ENCODE measurements at regions not wholly inside any gene's neighbourhood (a gene's known extent, or its start where the extent isn't known, plus 50 kb on each side); places are given as distances from the start of the nearest gene placed in this dataset.
"Not testable (repeated sequence)": the region's sequence is repeated elsewhere in the genome, so short reads cannot be mapped to it uniquely, and the experiment has no call there.

- Histone ChIP-seq H3K27me3 (ENCODE audit: control insufficient read depth in 1 of 2, insufficient read depth in 2 of 2, low read length in 2 of 2) (no peaks in the 10 kb centered on the region), H3K9me3 (ENCODE audit: control insufficient read depth in 2 of 2, insufficient read depth in 1 of 2, low read depth in 1 of 2, low read length in 1 of 2) (peaks cover 0 to 3% of the 10 kb centered on the region in 2 donors), H3K4me3 (ENCODE audit: low read depth in 1 of 2, low read length in 2 of 2) (no peak overlapping the region), H3K4me1 (ENCODE audit: control insufficient read depth in 2 of 2, insufficient read depth in 2 of 2, low read length in 1 of 2) (no peaks in the 10 kb centered on the region), H3K27ac (ENCODE audit: low read depth in 2 of 2, low read length in 1 of 2) (no peak overlapping the region), H3K36me3 (ENCODE audit: control insufficient read depth in 2 of 2, insufficient read depth in 2 of 2, low read length in 1 of 2) (no peaks in the 10 kb centered on the region)
Observed at GRCh38 chr18:47654988-47655387, 275.5 kb downstream of the SMAD2 start.

- Histone ChIP-seq H3K4me1 (ENCODE audit: control insufficient read depth in 2 of 2, insufficient read depth in 2 of 2, low read length in 1 of 2) (no peaks in the 10 kb centered on the region), H3K4me3 (ENCODE audit: low read depth in 1 of 2, low read length in 2 of 2) (no peak overlapping the region), H3K36me3 (ENCODE audit: control insufficient read depth in 2 of 2, insufficient read depth in 2 of 2, low read length in 1 of 2) (no peaks in the 10 kb centered on the region), H3K27ac (ENCODE audit: low read depth in 2 of 2, low read length in 1 of 2) (no peak overlapping the region), H3K9me3 (ENCODE audit: control insufficient read depth in 2 of 2, insufficient read depth in 1 of 2, low read depth in 1 of 2, low read length in 1 of 2) (peaks cover 3 to 7% of the 10 kb centered on the region in 2 donors), H3K27me3 (ENCODE audit: control insufficient read depth in 1 of 2, insufficient read depth in 2 of 2, low read length in 2 of 2) (no peaks in the 10 kb centered on the region)
- WGBS, 2 donors = 33 to 68% methylated on average over 1 of the region's 1 CpG
Observed at GRCh38 chr18:47644896-47645295, 285.6 kb downstream of the SMAD2 start.

- not testable (repeated sequence) for H3K27me3 ChIP-seq (ENCODE audit: control insufficient read depth in 1 of 2, insufficient read depth in 2 of 2, low read length in 2 of 2); H3K9me3 ChIP-seq (ENCODE audit: control insufficient read depth in 2 of 2, insufficient read depth in 1 of 2, low read depth in 1 of 2, low read length in 1 of 2); H3K36me3 ChIP-seq (ENCODE audit: control insufficient read depth in 2 of 2, insufficient read depth in 2 of 2, low read length in 1 of 2); H3K4me1 ChIP-seq (ENCODE audit: control insufficient read depth in 2 of 2, insufficient read depth in 2 of 2, low read length in 1 of 2); H3K4me3 ChIP-seq (ENCODE audit: low read depth in 1 of 2, low read length in 2 of 2); H3K27ac ChIP-seq (ENCODE audit: low read depth in 2 of 2, low read length in 1 of 2)
- 84 to 89% methylated on average over 9 to 10 of the region's 10 CpGs for WGBS, 2 donors
Observed at GRCh38 chr18:47637551-47637950, 292.9 kb downstream of the SMAD2 start.

GRCh38 chr18:47635416-47635815, 295.0 kb downstream of the SMAD2 start:
- H3K9me3 ChIP-seq (ENCODE audit: control insufficient read depth in 2 of 2, insufficient read depth in 1 of 2, low read depth in 1 of 2, low read length in 1 of 2) = no peaks in the 10 kb centered on the region
- H3K27ac ChIP-seq (ENCODE audit: low read depth in 2 of 2, low read length in 1 of 2) = no peak overlapping the region
- no peaks in the 10 kb centered on the region for H3K4me1 ChIP-seq (ENCODE audit: control insufficient read depth in 2 of 2, insufficient read depth in 2 of 2, low read length in 1 of 2)
- no peaks in the 10 kb centered on the region for H3K36me3 ChIP-seq (ENCODE audit: control insufficient read depth in 2 of 2, insufficient read depth in 2 of 2, low read length in 1 of 2)
- H3K27me3 ChIP-seq (ENCODE audit: control insufficient read depth in 1 of 2, insufficient read depth in 2 of 2, low read length in 2 of 2) = no peaks in the 10 kb centered on the region
- no peak overlapping the region for H3K4me3 ChIP-seq (ENCODE audit: low read depth in 1 of 2, low read length in 2 of 2)
- WGBS, 2 donors = 86 to 87% methylated on average over 6 of the region's 6 CpGs

GRCh38 chr18:47632970-47633635, 297.4 kb downstream of the SMAD2 start:
- peaks cover 0 to 2% of the 10 kb centered on the region in 2 donors for H3K27me3 ChIP-seq (ENCODE audit: control insufficient read depth in 1 of 2, insufficient read depth in 2 of 2, low read length in 2 of 2)
- no peak overlapping the region for H3K4me3 ChIP-seq (ENCODE audit: low read depth in 1 of 2, low read length in 2 of 2)
- H3K4me1 ChIP-seq (ENCODE audit: control insufficient read depth in 2 of 2, insufficient read depth in 2 of 2, low read length in 1 of 2) = no peaks in the 10 kb centered on the region
- no peak overlapping the region for H3K27ac ChIP-seq (ENCODE audit: low read depth in 2 of 2, low read length in 1 of 2)
- H3K9me3 ChIP-seq (ENCODE audit: control insufficient read depth in 2 of 2, insufficient read depth in 1 of 2, low read depth in 1 of 2, low read length in 1 of 2) = no peaks in the 10 kb centered on the region
- H3K36me3 ChIP-seq (ENCODE audit: control insufficient read depth in 2 of 2, insufficient read depth in 2 of 2, low read length in 1 of 2) = no peaks in the 10 kb centered on the region
- WGBS, 2 donors = 54 to 57% methylated on average over 2 of the region's 2 CpGs

GRCh38 chr18:47628893-47629292, 301.6 kb downstream of the SMAD2 start:
- H3K36me3 ChIP-seq (ENCODE audit: control insufficient read depth in 2 of 2, insufficient read depth in 2 of 2, low read length in 1 of 2) = no peaks in the 10 kb centered on the region
- peaks cover 0 to 2% of the 10 kb centered on the region in 2 donors for H3K27me3 ChIP-seq (ENCODE audit: control insufficient read depth in 1 of 2, insufficient read depth in 2 of 2, low read length in 2 of 2)
- H3K4me1 ChIP-seq (ENCODE audit: control insufficient read depth in 2 of 2, insufficient read depth in 2 of 2, low read length in 1 of 2) = no peaks in the 10 kb centered on the region
- no peaks in the 10 kb centered on the region for H3K9me3 ChIP-seq (ENCODE audit: control insufficient read depth in 2 of 2, insufficient read depth in 1 of 2, low read depth in 1 of 2, low read length in 1 of 2)
- no peak overlapping the region for H3K4me3 ChIP-seq (ENCODE audit: low read depth in 1 of 2, low read length in 2 of 2)
- WGBS, 2 donors = 66% methylated on average over 5 of the region's 5 CpGs
- no peak overlapping the region for H3K27ac ChIP-seq (ENCODE audit: low read depth in 2 of 2, low read length in 1 of 2)

- H3K4me1 ChIP-seq (ENCODE audit: control insufficient read depth in 2 of 2, insufficient read depth in 2 of 2, low read length in 1 of 2) = no peaks in the 10 kb centered on the region
- no peaks in the 10 kb centered on the region for H3K9me3 ChIP-seq (ENCODE audit: control insufficient read depth in 2 of 2, insufficient read depth in 1 of 2, low read depth in 1 of 2, low read length in 1 of 2)
- no peak overlapping the region for H3K4me3 ChIP-seq (ENCODE audit: low read depth in 1 of 2, low read length in 2 of 2)
- no peaks in the 10 kb centered on the region for H3K36me3 ChIP-seq (ENCODE audit: control insufficient read depth in 2 of 2, insufficient read depth in 2 of 2, low read length in 1 of 2)
- H3K27ac ChIP-seq (ENCODE audit: low read depth in 2 of 2, low read length in 1 of 2) = no peak overlapping the region
- peaks cover 0 to 2% of the 10 kb centered on the region in 2 donors for H3K27me3 ChIP-seq (ENCODE audit: control insufficient read depth in 1 of 2, insufficient read depth in 2 of 2, low read length in 2 of 2)
Observed at GRCh38 chr18:47628240-47628781, 302.1 kb downstream of the SMAD2 start.

GRCh38 chr18:47627030-47627429, 303.4 kb downstream of the SMAD2 start:
- H3K4me3 ChIP-seq (ENCODE audit: low read depth in 1 of 2, low read length in 2 of 2) = no peak overlapping the region
- H3K4me1 ChIP-seq (ENCODE audit: control insufficient read depth in 2 of 2, insufficient read depth in 2 of 2, low read length in 1 of 2) = no peaks in the 10 kb centered on the region
- H3K27ac ChIP-seq (ENCODE audit: low read depth in 2 of 2, low read length in 1 of 2) = no peak overlapping the region
- H3K27me3 ChIP-seq (ENCODE audit: control insufficient read depth in 1 of 2, insufficient read depth in 2 of 2, low read length in 2 of 2) = peaks cover 0 to 2% of the 10 kb centered on the region in 2 donors
- no peaks in the 10 kb centered on the region for H3K36me3 ChIP-seq (ENCODE audit: control insufficient read depth in 2 of 2, insufficient read depth in 2 of 2, low read length in 1 of 2)
- H3K9me3 ChIP-seq (ENCODE audit: control insufficient read depth in 2 of 2, insufficient read depth in 1 of 2, low read depth in 1 of 2, low read length in 1 of 2) = no peaks in the 10 kb centered on the region
- WGBS, 2 donors = 53 to 55% methylated on average over 3 of the region's 3 CpGs

GRCh38 chr18:47619771-47620448, 310.5 kb downstream of the SMAD2 start:
- Histone ChIP-seq H3K36me3 (ENCODE audit: control insufficient read depth in 2 of 2, insufficient read depth in 2 of 2, low read length in 1 of 2) (no peaks in the 10 kb centered on the region), H3K27me3 (ENCODE audit: control insufficient read depth in 1 of 2, insufficient read depth in 2 of 2, low read length in 2 of 2) (no peaks in the 10 kb centered on the region), H3K27ac (ENCODE audit: low read depth in 2 of 2, low read length in 1 of 2) (no peak overlapping the region), H3K9me3 (ENCODE audit: control insufficient read depth in 2 of 2, insufficient read depth in 1 of 2, low read depth in 1 of 2, low read length in 1 of 2) (no peaks in the 10 kb centered on the region), H3K4me1 (ENCODE audit: control insufficient read depth in 2 of 2, insufficient read depth in 2 of 2, low read length in 1 of 2) (no peaks in the 10 kb centered on the region), H3K4me3 (ENCODE audit: low read depth in 1 of 2, low read length in 2 of 2) (no peak overlapping the region)
- 88 to 91% methylated on average over 3 of the region's 3 CpGs for WGBS, 2 donors

- H3K9me3 ChIP-seq (ENCODE audit: control insufficient read depth in 2 of 2, insufficient read depth in 1 of 2, low read depth in 1 of 2, low read length in 1 of 2) = no peaks in the 10 kb centered on the region
- H3K27me3 ChIP-seq (ENCODE audit: control insufficient read depth in 1 of 2, insufficient read depth in 2 of 2, low read length in 2 of 2) = no peaks in the 10 kb centered on the region
- H3K36me3 ChIP-seq (ENCODE audit: control insufficient read depth in 2 of 2, insufficient read depth in 2 of 2, low read length in 1 of 2) = no peaks in the 10 kb centered on the region
- no peak overlapping the region for H3K27ac ChIP-seq (ENCODE audit: low read depth in 2 of 2, low read length in 1 of 2)
- WGBS, 2 donors = 87 to 92% methylated on average over 3 of the region's 3 CpGs
- no peaks in the 10 kb centered on the region for H3K4me1 ChIP-seq (ENCODE audit: control insufficient read depth in 2 of 2, insufficient read depth in 2 of 2, low read length in 1 of 2)
- no peak overlapping the region for H3K4me3 ChIP-seq (ENCODE audit: low read depth in 1 of 2, low read length in 2 of 2)
Observed at GRCh38 chr18:47618758-47619157, 311.7 kb downstream of the SMAD2 start.

Measured in esophagus (tissue), 2 donors.